HUES48 (cell line): ENCODE measurements at regions not wholly inside any gene's neighbourhood (a gene's known extent, or its start where the extent isn't known, plus 50 kb on each side); places are given as distances from the start of the nearest gene placed in this dataset.

Source experiments
- H3K27ac ChIP-seq: one replicate; pipeline ENCODE4 v1.7.0; 2013; ENCODE audit warnings: low read depth, low read length, inconsistent platforms
- H3K27me3 ChIP-seq: 2 replicates; pipeline ENCODE4 v1.6.1; 2013; ENCODE audit warnings: mild to moderate bottlenecking, low read length; ENCODE audit not compliant: control insufficient read depth, insufficient read depth
- H3K36me3 ChIP-seq: 2 replicates; pipeline ENCODE4 v1.6.1; 2013; ENCODE audit warnings: low read length; ENCODE audit not compliant: control insufficient read depth, insufficient read depth
- H3K4me1 ChIP-seq: 2 replicates; pipeline ENCODE4 v1.6.1; 2013; ENCODE audit warnings: mild to moderate bottlenecking, low read length; ENCODE audit not compliant: control insufficient read depth, insufficient read depth
- H3K4me3 ChIP-seq: 2 replicates; pipeline ENCODE4 v1.5.1; 2013; ENCODE audit warnings: mild to moderate bottlenecking, low read depth, low read length
- H3K9ac ChIP-seq: 2 replicates; pipeline ENCODE4 v1.6.1; 2013; ENCODE audit warnings: mild to moderate bottlenecking, low read depth, low read length, moderate library complexity
- H3K9me3 ChIP-seq: 2 replicates; pipeline ENCODE4 v1.6.1; 2013; ENCODE audit warnings: low read length; ENCODE audit not compliant: control insufficient read depth, insufficient read depth

- no peak overlapping the region for H3K9ac ChIP-seq
- H3K4me1 ChIP-seq: 0 out of 2 replicates have a peak, but pooled peaks cover 4% of the 10 kb centered on the region
- no peak overlapping the region for H3K4me3 ChIP-seq
- no peaks in the 10 kb centered on the region for H3K36me3 ChIP-seq
- no peaks in the 10 kb centered on the region for H3K27me3 ChIP-seq
- H3K9me3 ChIP-seq: no peaks in the 10 kb centered on the region
- no peak overlapping the region for H3K27ac ChIP-seq
These were observed 793.7 kb upstream of the EEF2KMT start for GRCh38 chr16:5891296-5891695.

- no peaks in the 10 kb centered on the region for H3K4me1 ChIP-seq
- H3K9me3 ChIP-seq: no peaks in the 10 kb centered on the region
- H3K36me3 ChIP-seq: no peaks in the 10 kb centered on the region
- no peak overlapping the region for H3K27ac ChIP-seq
- H3K4me3 ChIP-seq: no peak overlapping the region
- no peaks in the 10 kb centered on the region for H3K27me3 ChIP-seq
- H3K9ac ChIP-seq: no peak overlapping the region
These were observed 787.9 kb upstream of the EEF2KMT start for GRCh38 chr16:5885521-5885920.

- Histone ChIP-seq H3K4me1 (no peaks in the 10 kb centered on the region), H3K9ac (no peak overlapping the region), H3K36me3 (no peaks in the 10 kb centered on the region), H3K4me3 (no peak overlapping the region), H3K27me3 (no peaks in the 10 kb centered on the region), H3K9me3 (no peaks in the 10 kb centered on the region), H3K27ac (no peak overlapping the region)
These were observed 787.4 kb upstream of the EEF2KMT start for GRCh38 chr16:5884996-5885395.

GRCh38 chr16:5884339-5884738 lies 786.7 kb upstream of the EEF2KMT start:
- H3K9ac ChIP-seq: no peak overlapping the region
- no peak overlapping the region for H3K4me3 ChIP-seq
- no peaks in the 10 kb centered on the region for H3K9me3 ChIP-seq
- H3K4me1 ChIP-seq: no peaks in the 10 kb centered on the region
- H3K27me3 ChIP-seq: no peaks in the 10 kb centered on the region
- H3K27ac ChIP-seq: no peak overlapping the region
- H3K36me3 ChIP-seq: no peaks in the 10 kb centered on the region

- Histone ChIP-seq H3K9ac (no peak overlapping the region), H3K9me3 (no peaks in the 10 kb centered on the region), H3K4me1 (no peaks in the 10 kb centered on the region), H3K4me3 (no peak overlapping the region), H3K27ac (no peak overlapping the region), H3K36me3 (no peaks in the 10 kb centered on the region), H3K27me3 (no peaks in the 10 kb centered on the region)
These were observed 784.6 kb upstream of the EEF2KMT start for GRCh38 chr16:5882087-5882640.

- H3K4me1 ChIP-seq: peaks cover 22% of the 10 kb centered on the region
- H3K27me3 ChIP-seq: 0 out of 2 replicates have a peak, but pooled peaks cover 2% of the 10 kb centered on the region
- H3K9me3 ChIP-seq: no peaks in the 10 kb centered on the region
- no peaks in the 10 kb centered on the region for H3K36me3 ChIP-seq
- no peak overlapping the region for H3K27ac ChIP-seq
- H3K9ac ChIP-seq: no peak overlapping the region
- H3K4me3 ChIP-seq: no peak overlapping the region
These were observed 777.8 kb upstream of the EEF2KMT start for GRCh38 chr16:5875416-5875815.

- H3K9me3 ChIP-seq: no peaks in the 10 kb centered on the region
- H3K27me3 ChIP-seq: 0 out of 2 replicates have a peak, but pooled peaks cover 2% of the 10 kb centered on the region
- no peak overlapping the region for H3K4me3 ChIP-seq
- H3K36me3 ChIP-seq: no peaks in the 10 kb centered on the region
- no peak overlapping the region for H3K9ac ChIP-seq
- no peak overlapping the region for H3K27ac ChIP-seq
- H3K4me1 ChIP-seq: peaks cover 26% of the 10 kb centered on the region
These were observed 777.3 kb upstream of the EEF2KMT start for GRCh38 chr16:5874899-5875298.

- Histone ChIP-seq H3K9me3 (no peaks in the 10 kb centered on the region), H3K36me3 (no peaks in the 10 kb centered on the region), H3K4me1 (peaks cover 26% of the 10 kb centered on the region), H3K27ac (no peak overlapping the region), H3K4me3 (no peak overlapping the region), H3K27me3 (0 out of 2 replicates have a peak, but pooled peaks cover 2% of the 10 kb centered on the region), H3K9ac (no peak overlapping the region)
These were observed 775.6 kb upstream of the EEF2KMT start for GRCh38 chr16:5873221-5873620.

- no peaks in the 10 kb centered on the region for H3K36me3 ChIP-seq
- no peaks in the 10 kb centered on the region for H3K9me3 ChIP-seq
- 0 out of 2 replicates have a peak overlapping the region, but pooled peaks have one; percentile 8 for H3K9ac ChIP-seq
- peaks cover 26% of the 10 kb centered on the region for H3K4me1 ChIP-seq
- H3K27ac ChIP-seq: peak overlapping the region; percentile 82
- peak overlapping the region; percentile 26 for H3K4me3 ChIP-seq
- H3K27me3 ChIP-seq: 0 out of 2 replicates have a peak, but pooled peaks cover 2% of the 10 kb centered on the region
These were observed 773.5 kb upstream of the EEF2KMT start for GRCh38 chr16:5870886-5871691.

GRCh38 chr16:5867250-5867649 lies 769.7 kb upstream of the EEF2KMT start:
- 0 out of 2 replicates have a peak, but pooled peaks cover 2% of the 10 kb centered on the region for H3K27me3 ChIP-seq
- no peaks in the 10 kb centered on the region for H3K36me3 ChIP-seq
- H3K9me3 ChIP-seq: no peaks in the 10 kb centered on the region
- H3K4me3 ChIP-seq: no peak overlapping the region
- peaks cover 22% of the 10 kb centered on the region for H3K4me1 ChIP-seq
- H3K9ac ChIP-seq: no peak overlapping the region
- no peak overlapping the region for H3K27ac ChIP-seq

- Histone ChIP-seq H3K4me3 (no peak overlapping the region), H3K4me1 (peaks cover 12% of the 10 kb centered on the region), H3K27ac (no peak overlapping the region), H3K27me3 (no peaks in the 10 kb centered on the region), H3K9me3 (no peaks in the 10 kb centered on the region), H3K36me3 (no peaks in the 10 kb centered on the region), H3K9ac (no peak overlapping the region)
These were observed 767.6 kb upstream of the EEF2KMT start for GRCh38 chr16:5865236-5865635.
